ENCODE measurements at regions not wholly inside any gene's neighbourhood (a gene's known extent, or its start where the extent isn't known, plus 50 kb on each side); places are given as distances from the start of the nearest gene placed in this dataset.

DNA sequence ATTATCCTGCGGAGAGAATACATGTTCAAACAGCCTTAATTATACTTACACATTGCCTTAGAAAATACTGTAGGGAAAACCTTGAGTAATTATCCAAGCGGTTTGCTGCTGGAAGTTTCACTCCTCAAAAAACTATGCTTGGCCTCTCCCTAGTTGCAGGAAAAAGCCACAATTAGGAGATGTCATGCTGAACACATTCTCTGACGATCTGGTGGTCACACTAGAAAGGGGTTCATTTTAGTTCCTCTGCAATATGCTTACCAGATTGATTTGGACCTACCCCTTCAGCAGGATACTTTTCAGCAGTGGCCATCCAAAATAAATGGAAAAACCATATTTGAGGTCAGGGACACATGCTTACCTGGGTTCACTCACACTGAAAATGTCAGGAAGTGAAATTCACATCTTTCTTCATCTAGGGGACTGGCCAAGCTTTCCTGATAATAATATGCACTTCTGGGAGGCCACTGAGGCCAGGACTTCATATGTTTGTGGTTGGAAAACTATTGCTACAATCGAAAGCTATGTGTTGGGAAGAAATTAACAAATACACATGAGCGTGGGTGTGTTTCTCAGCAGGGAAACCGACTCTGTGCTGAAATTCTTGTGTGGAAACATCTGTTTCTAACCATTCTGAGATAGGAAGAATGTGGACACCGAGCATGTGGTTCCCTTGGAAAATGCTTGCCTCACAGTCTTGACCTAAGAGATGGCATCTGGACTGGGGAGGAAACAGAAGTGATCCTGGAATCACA is 68.8 kb downstream of the ATXN3L start:
- TF ChIP-seq, protein P1, sequence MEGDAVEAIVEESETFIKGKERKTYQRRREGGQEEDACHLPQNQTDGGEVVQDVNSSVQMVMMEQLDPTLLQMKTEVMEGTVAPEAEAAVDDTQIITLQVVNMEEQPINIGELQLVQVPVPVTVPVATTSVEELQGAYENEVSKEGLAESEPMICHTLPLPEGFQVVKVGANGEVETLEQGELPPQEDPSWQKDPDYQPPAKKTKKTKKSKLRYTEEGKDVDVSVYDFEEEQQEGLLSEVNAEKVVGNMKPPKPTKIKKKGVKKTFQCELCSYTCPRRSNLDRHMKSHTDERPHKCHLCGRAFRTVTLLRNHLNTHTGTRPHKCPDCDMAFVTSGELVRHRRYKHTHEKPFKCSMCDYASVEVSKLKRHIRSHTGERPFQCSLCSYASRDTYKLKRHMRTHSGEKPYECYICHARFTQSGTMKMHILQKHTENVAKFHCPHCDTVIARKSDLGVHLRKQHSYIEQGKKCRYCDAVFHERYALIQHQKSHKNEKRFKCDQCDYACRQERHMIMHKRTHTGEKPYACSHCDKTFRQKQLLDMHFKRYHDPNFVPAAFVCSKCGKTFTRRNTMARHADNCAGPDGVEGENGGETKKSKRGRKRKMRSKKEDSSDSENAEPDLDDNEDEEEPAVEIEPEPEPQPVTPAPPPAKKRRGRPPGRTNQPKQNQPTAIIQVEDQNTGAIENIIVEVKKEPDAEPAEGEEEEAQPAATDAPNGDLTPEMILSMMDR (IDR thresholded peaks at IDR 0.05) = no peak
- no peak for TF ChIP-seq NRF1 (IDR thresholded peaks at IDR 0.05; ENCODE audit: low read depth, low read length)
- TF ChIP-seq, protein P2, sequence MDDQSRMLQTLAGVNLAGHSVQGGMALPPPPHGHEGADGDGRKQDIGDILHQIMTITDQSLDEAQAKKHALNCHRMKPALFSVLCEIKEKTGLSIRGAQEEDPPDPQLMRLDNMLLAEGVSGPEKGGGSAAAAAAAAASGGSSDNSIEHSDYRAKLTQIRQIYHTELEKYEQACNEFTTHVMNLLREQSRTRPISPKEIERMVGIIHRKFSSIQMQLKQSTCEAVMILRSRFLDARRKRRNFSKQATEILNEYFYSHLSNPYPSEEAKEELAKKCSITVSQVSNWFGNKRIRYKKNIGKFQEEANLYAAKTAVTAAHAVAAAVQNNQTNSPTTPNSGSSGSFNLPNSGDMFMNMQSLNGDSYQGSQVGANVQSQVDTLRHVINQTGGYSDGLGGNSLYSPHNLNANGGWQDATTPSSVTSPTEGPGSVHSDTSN (IDR thresholded peaks at IDR 0.05) = no peak
- no peak for TF ChIP-seq RAD21 (IDR thresholded peaks at IDR 0.05; ENCODE audit: low read length)
- TF ChIP-seq POLR2AphosphoS5 (IDR thresholded peaks at IDR 0.05; ENCODE audit: low read depth, low read length) = no peak
